OCI-LY3 (cell line): ENCODE measurements at regions not wholly inside any gene's neighbourhood (a gene's known extent, or its start where the extent isn't known, plus 50 kb on each side); places are given as distances from the start of the nearest gene placed in this dataset.

Experiments used
- CTCF ChIP-seq: fragments of 200-600, 300-600 bp; sonication (generic); IDR thresholded peaks from 2 replicates; pipeline ENCODE4 v1.5.1; 2014; ENCODE audit warnings: antibody characterized with exemption, low read length, low read depth
- EZH2phosphoT487 ChIP-seq: fragments of 200-600 bp; shearing (Covaris generic); IDR thresholded peaks from 2 replicates; pipeline ENCODE4 v1.6.1; 2018; ENCODE audit warnings: antibody characterized with exemption, mixed run types, low read depth

GRCh38 chr10:84770824-84771223 lies 442.4 kb downstream of the CCSER2 start:
- TF ChIP-seq CTCF (no peak), EZH2phosphoT487 (no peak)
